HG02763 (cell line): ENCODE measurements at regions not wholly inside any gene's neighbourhood (a gene's known extent, or its start where the extent isn't known, plus 50 kb on each side); places are given as distances from the start of the nearest gene placed in this dataset.

ENCODE experiments used
- ATAC-seq: cut with Tn5 transposase; IDR thresholded peaks from one replicate; pipeline ENCODE4 v1.9.1; 2021; ENCODE audit warnings: mild to moderate bottlenecking, moderate library complexity; ENCODE audit not compliant: unreplicated experiment

- ATAC-seq = no peak
These were observed 137.2 kb upstream of the PRLR start for GRCh38 chr5:35367526-35367925.

- ATAC-seq = no peak
These were observed 135.5 kb upstream of the PRLR start for GRCh38 chr5:35365758-35366157.

DNA sequence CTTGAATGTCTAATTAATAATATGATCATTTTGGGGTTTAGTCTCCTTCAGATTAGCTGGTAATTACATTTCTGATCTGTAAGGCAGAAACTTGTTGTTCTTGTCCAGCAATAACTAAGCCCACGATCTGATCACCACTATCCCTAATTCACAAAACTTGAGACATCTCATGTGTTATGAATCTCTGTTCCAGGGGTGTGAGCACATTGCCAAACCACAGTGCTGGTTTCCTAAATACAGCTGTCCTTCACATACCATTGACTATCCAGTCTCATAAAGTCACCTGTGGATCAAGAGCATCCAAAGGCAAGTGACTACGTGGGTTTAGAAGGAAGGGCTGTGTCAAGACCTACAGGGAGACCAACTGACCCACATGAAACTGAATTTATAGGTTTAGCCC is 134.1 kb upstream of the PRLR start:
- no peak for ATAC-seq

GRCh38 chr5:35363387-35363965 is 133.2 kb upstream of the PRLR start:
- no peak for ATAC-seq

DNA sequence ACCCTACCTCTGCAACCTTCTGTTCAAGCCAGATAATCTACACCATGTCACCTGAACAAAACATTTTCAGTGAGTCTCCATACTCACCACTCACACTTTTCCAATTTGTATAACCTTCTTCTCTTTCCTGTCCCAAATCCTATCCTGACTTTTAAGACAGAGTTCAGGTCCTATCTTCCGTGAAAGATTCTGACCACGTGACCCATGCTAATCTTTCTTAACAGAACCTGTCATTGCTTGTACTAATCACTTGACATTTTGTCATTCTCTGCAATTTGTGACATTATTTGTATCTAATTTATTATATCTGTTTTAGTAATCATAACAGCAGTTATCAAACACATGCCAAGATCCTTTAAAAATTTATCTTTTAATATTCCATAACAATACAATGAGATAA is 132.5 kb upstream of the PRLR start:
- ATAC-seq = no peak

GRCh38 chr5:35360671-35361070 is 130.4 kb upstream of the PRLR start:
- ATAC-seq = no peak

GRCh38 chr5:35359859-35360258 is 129.6 kb upstream of the PRLR start:
- ATAC-seq = no peak

- ATAC-seq = no peak
These were observed 127.7 kb upstream of the PRLR start for GRCh38 chr5:35357973-35358372.

DNA sequence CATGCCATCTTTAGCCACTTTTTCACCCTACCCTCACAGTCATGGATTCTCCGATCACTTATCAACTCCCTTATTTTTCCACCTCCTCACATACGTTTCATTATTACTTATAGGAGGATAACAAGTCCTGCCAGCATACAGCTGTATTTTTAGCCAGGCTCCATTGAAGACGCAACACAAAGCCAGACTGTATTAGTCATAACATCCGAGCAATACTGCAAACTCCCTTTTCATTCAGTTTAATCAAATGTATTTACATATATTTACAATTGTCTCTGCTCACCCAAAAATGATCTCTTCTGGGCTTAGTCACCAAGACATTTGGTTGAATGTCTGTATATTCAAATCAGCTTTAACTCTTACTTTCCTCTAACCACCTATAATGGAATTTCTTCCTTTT is 126.4 kb upstream of the PRLR start:
- no peak for ATAC-seq

- ATAC-seq = no peak
These were observed 124.5 kb upstream of the PRLR start for GRCh38 chr5:35354751-35355150.

DNA sequence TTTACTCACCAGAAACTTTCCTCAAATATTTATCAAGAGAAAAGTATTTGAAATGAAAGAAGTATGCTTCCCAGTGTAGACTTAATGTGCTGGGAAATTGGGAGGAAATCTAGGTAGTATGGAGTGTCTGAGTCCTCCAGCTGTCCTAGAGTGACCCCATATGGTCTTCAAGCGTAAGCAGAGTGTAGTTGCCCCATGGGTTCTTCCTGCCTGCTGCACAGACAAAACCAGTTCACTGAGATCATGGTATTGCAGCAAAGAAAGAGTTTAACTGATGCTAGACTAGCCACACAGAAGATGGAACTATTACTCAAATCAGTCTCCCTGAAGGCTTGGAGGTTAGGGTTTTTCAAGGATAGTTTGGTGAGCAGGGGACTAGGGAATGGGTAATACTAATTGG is 114.9 kb upstream of the PRLR start:
- no peak for ATAC-seq

DNA sequence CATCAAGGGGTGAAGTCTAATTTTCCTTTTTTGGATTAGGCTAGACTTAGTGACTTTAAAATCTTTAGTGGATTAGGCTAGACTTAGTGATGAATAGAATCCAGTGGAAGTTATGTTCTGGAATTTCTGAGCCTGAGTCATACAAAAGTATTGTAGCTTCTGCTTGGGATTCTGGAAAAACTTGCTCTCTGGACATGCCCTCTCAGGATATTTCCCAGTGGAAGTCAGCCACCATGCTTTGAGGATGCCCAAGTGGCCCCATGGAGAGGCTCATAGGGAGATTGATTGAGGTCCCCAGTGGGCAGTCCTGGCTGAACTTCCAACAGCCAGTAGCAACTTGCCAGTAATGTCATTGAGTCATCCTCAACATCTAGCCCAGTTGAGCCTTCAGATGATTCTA is 112.4 kb upstream of the PRLR start:
- no peak for ATAC-seq

- no peak for ATAC-seq
These were observed 110.9 kb upstream of the PRLR start for GRCh38 chr5:35341189-35341588.

DNA sequence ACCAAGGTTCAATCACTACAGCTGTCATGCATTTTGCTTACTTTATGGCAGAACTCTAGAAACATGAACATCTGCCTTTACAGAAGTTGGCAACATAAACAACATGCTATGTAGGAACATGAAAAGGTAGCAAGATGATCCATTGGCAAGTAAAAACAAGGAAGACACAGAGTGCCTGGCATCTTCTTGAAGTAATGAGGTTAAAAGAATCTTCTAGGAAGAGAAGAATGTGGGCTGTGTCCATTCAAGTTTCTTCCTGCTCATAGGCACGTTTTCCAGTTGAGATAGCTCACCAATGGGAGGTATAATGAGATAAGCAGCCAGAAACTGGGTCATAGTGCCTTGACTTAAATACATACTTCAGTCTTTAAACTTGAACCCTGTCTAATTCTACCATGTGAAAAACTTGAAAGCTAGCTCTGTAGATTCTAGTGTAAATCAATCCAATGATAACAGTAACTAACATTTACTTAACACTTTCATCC is 109.4 kb upstream of the PRLR start:
- ATAC-seq = no peak

GRCh38 chr5:35339006-35339405 is 108.7 kb upstream of the PRLR start:
- no peak for ATAC-seq

DNA sequence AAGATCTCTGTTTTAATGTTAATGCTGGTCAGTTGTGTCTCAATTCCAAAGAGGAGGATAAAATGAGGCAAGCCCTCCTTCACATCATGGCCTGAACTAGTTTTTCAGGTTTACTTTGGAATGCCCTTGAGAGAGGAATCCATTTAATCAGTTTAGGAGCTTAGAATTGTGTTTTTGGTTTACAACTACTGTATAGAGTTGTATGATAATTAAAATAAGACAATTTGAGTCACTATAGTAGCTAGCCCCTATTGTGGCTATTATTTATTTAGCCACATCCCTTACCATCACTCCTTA is 107.8 kb upstream of the PRLR start:
- ATAC-seq = no peak

GRCh38 chr5:35337340-35338156 is 107.3 kb upstream of the PRLR start:
- ATAC-seq = no peak

DNA sequence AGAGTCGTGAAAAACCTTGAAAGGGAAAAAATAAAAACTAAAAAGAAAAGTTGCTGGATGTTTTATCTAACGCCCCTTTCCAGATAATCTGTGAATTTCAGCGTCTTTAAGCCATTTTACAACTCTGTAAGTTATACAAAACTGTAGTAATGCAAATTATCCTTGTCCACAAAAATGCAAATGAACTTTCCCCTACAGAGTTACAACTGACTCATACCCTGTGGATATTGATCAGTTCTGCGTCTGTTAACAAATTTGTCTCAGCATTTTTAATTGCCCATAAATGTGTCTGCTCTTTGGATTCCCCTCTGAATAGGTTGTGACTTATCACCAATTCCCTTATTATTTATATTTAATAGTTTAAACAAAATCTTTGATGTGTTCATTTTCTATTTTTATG is 105.9 kb upstream of the PRLR start:
- no peak for ATAC-seq

GRCh38 chr5:35335752-35336151 is 105.5 kb upstream of the PRLR start:
- no peak for ATAC-seq

DNA sequence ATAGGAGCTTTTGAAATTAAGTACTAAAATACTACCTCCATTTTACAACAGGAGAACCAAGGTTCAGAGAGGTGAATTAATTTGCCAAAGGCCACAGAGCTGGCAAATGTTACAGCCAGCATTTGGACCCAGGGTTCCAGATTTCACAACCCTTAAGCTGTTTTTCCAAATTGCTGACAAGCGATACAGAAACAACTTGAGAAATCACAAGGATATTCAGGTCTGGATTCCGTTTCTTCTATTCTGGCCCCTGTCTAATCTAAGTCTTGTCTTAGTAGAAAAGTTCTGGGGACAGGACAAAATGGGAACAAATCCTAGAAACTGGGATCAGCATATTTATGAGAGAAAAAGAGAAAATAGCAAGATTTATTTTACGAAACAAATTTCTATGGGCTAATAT is 103.1 kb upstream of the PRLR start:
- ATAC-seq = no peak

- ATAC-seq = no peak
These were observed 102.0 kb upstream of the PRLR start for GRCh38 chr5:35331956-35332950.

DNA sequence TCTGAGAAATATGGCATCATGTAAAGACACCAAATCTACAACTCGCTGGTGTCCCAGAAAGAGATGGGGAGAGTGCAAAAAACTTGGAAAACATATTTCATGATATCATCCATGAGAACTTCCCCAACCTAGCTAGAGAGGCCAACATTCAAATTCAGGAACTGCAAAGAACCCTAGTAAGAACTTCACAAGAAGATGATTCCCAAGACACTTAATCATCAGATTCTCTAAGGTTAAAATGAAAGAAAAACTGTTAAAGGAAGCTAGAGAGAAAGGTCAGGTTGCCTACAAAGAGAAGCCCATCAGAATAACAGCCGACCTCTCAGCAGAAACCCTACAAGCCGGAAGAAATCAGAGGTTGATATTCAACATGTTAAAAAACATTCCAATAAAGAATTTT is 95.5 kb upstream of the PRLR start:
- ATAC-seq = no peak
